IMR-90 (cell line): ENCODE measurements at regions not wholly inside any gene's neighbourhood (a gene's known extent, or its start where the extent isn't known, plus 50 kb on each side); places are given as distances from the start of the nearest gene placed in this dataset.

Experiments used
- CHD1 ChIP-seq: IDR thresholded peaks from 2 replicates; pipeline ENCODE4 v1.6.1; 2012; ENCODE audit warnings: low read depth, low read length, improper control_type of control experiment
- NFE2L2 ChIP-seq: fragments of 150-350 bp; IDR thresholded peaks from 2 replicates; pipeline ENCODE4 v1.6.1; 2016; ENCODE audit warnings: low read depth, mild to moderate bottlenecking, low read length
- POLR2A ChIP-seq: IDR thresholded peaks from 2 replicates; pipeline ENCODE4 v1.6.1; 2012; ENCODE audit warnings: mild to moderate bottlenecking, low read depth, low read length
- RFX5 ChIP-seq: IDR thresholded peaks from 2 replicates; pipeline ENCODE4 v1.8.0; 2012; ENCODE audit warnings: low read depth, mild to moderate bottlenecking, low read length, moderate library complexity
- TF ChIP-seq, protein P1 (sequence below): conservative IDR thresholded peaks from 2 replicates; pipeline ENCODE4 v1.5.1; 2012; ENCODE audit warnings: mild to moderate bottlenecking, low read depth, low read length, improper control_type of control experiment
- TF ChIP-seq, protein P2 (sequence below): fragments of 150-350 bp; IDR thresholded peaks from 2 replicates; pipeline ENCODE4 v1.6.1; 2017; ENCODE audit warnings: mild to moderate bottlenecking, antibody characterized with exemption, low read length, low read depth

DNA sequence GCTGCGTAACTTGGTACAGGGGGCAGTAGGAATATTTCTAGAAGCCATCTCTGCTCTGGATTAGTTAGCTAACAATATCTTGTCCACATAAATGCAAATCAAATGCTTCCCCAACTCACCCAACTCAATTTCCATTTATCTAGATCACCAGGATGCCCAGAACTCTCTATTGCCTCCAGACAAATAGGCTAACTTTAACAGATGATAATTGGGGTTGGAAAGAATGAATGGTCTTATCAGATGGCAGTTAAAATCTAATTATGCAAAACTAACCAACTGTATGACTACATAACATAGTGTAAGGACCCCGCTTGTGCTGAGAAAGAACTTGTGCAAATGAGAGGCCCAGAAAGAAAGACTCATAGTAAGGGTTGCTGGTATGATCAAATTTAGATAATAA, 1024.8 kb downstream of the PLA2G4A start:
- TF ChIP-seq POLR2A, result no peak
- TF ChIP-seq, protein P1, sequence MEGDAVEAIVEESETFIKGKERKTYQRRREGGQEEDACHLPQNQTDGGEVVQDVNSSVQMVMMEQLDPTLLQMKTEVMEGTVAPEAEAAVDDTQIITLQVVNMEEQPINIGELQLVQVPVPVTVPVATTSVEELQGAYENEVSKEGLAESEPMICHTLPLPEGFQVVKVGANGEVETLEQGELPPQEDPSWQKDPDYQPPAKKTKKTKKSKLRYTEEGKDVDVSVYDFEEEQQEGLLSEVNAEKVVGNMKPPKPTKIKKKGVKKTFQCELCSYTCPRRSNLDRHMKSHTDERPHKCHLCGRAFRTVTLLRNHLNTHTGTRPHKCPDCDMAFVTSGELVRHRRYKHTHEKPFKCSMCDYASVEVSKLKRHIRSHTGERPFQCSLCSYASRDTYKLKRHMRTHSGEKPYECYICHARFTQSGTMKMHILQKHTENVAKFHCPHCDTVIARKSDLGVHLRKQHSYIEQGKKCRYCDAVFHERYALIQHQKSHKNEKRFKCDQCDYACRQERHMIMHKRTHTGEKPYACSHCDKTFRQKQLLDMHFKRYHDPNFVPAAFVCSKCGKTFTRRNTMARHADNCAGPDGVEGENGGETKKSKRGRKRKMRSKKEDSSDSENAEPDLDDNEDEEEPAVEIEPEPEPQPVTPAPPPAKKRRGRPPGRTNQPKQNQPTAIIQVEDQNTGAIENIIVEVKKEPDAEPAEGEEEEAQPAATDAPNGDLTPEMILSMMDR, result no peak
- TF ChIP-seq, protein P2, sequence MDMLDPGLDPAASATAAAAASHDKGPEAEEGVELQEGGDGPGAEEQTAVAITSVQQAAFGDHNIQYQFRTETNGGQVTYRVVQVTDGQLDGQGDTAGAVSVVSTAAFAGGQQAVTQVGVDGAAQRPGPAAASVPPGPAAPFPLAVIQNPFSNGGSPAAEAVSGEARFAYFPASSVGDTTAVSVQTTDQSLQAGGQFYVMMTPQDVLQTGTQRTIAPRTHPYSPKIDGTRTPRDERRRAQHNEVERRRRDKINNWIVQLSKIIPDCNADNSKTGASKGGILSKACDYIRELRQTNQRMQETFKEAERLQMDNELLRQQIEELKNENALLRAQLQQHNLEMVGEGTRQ, result no peak
- no peak for TF ChIP-seq RFX5
- TF ChIP-seq CHD1, result no peak
- no peak for TF ChIP-seq NFE2L2
